ENCODE measurements at regions not wholly inside any gene's neighbourhood (a gene's known extent, or its start where the extent isn't known, plus 50 kb on each side); places are given as distances from the start of the nearest gene placed in this dataset.

- no peak for ATAC-seq
- Mint-ChIP-seq H3K4me3 (no peak overlapping the region), H3K4me1 (no peaks in the 10 kb centered on the region), H3K9me3 (no peaks in the 10 kb centered on the region), H3K36me3 (no peaks in the 10 kb centered on the region), H3K27me3 (no peaks in the 10 kb centered on the region), H3K27ac (no peak overlapping the region)
Measured at GRCh38 chr2:220935789-220936321, 636.2 kb downstream of the EPHA4 start.

- H3K4me1 Mint-ChIP-seq: no peaks in the 10 kb centered on the region
- no peaks in the 10 kb centered on the region for H3K36me3 Mint-ChIP-seq
- no peak overlapping the region for H3K27ac Mint-ChIP-seq
- H3K9me3 Mint-ChIP-seq: no peaks in the 10 kb centered on the region
- no peaks in the 10 kb centered on the region for H3K27me3 Mint-ChIP-seq
- ATAC-seq: no peak
- no peak overlapping the region for H3K4me3 Mint-ChIP-seq
Measured at GRCh38 chr2:220936641-220937197, 635.4 kb downstream of the EPHA4 start.

DNA sequence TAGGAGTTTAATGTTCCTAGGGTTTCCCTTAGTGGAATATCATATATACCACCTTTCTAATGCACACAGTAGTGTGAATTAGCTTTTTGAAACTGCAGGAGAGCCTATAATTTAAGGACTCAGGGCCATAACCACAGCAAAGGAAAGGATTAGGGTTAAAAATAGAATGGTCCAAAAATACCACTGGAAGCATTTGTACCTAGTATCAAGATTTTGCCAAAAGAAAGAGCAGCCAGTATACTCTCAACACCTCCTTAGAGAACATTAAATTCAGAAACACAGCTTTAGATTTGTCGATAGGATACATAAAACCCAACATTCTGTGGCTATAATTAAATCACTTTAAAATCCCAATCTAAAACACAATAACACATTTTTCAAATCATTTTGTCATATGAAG, 634.9 kb downstream of the EPHA4 start:
- H3K27me3 Mint-ChIP-seq: no peaks in the 10 kb centered on the region
- ATAC-seq: no peak
- H3K4me3 Mint-ChIP-seq: no peak overlapping the region
- no peaks in the 10 kb centered on the region for H3K9me3 Mint-ChIP-seq
- no peaks in the 10 kb centered on the region for H3K36me3 Mint-ChIP-seq
- H3K27ac Mint-ChIP-seq: no peak overlapping the region
- no peaks in the 10 kb centered on the region for H3K4me1 Mint-ChIP-seq

GRCh38 chr2:220940646-220941045, 631.5 kb downstream of the EPHA4 start:
- H3K27ac Mint-ChIP-seq: no peak overlapping the region
- no peaks in the 10 kb centered on the region for H3K9me3 Mint-ChIP-seq
- no peak overlapping the region for H3K4me3 Mint-ChIP-seq
- no peak for ATAC-seq
- H3K4me1 Mint-ChIP-seq: no peaks in the 10 kb centered on the region
- H3K36me3 Mint-ChIP-seq: no peaks in the 10 kb centered on the region
- no peaks in the 10 kb centered on the region for H3K27me3 Mint-ChIP-seq

GRCh38 chr2:220941683-220942082, 630.4 kb downstream of the EPHA4 start:
- H3K36me3 Mint-ChIP-seq: no peaks in the 10 kb centered on the region
- no peak overlapping the region for H3K4me3 Mint-ChIP-seq
- H3K4me1 Mint-ChIP-seq: no peaks in the 10 kb centered on the region
- no peaks in the 10 kb centered on the region for H3K27me3 Mint-ChIP-seq
- ATAC-seq: no peak
- H3K27ac Mint-ChIP-seq: no peak overlapping the region
- H3K9me3 Mint-ChIP-seq: no peaks in the 10 kb centered on the region

DNA sequence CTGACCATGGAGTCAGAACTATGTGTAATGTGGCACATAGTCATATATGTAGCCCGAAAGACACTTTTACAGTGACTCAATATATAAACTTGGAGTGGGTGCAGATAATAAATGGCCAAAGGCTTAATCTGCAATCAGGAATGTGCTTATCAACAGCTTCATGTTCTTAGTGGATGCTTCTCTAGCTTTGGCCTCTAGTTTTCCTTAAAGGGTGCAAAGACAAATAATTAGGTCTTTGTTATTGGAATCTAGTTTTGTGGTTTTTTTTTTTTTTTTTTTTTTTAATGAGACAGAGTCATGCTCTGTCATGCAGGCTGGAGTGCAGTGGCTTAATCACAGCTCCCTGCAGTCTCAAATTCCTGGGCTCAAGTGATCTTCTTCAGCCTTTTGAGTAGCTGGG, 625.6 kb downstream of the EPHA4 start:
- Mint-ChIP-seq H3K4me1 (no peaks in the 10 kb centered on the region), H3K36me3 (no peaks in the 10 kb centered on the region), H3K4me3 (no peak overlapping the region), H3K9me3 (no peaks in the 10 kb centered on the region), H3K27ac (no peak overlapping the region), H3K27me3 (no peaks in the 10 kb centered on the region)
- no peak for ATAC-seq

- no peak for ATAC-seq
- H3K36me3 Mint-ChIP-seq: no peaks in the 10 kb centered on the region
- no peak overlapping the region for H3K27ac Mint-ChIP-seq
- H3K27me3 Mint-ChIP-seq: no peaks in the 10 kb centered on the region
- peaks cover 3% of the 10 kb centered on the region for H3K9me3 Mint-ChIP-seq
- no peaks in the 10 kb centered on the region for H3K4me1 Mint-ChIP-seq
- no peak overlapping the region for H3K4me3 Mint-ChIP-seq
Measured at GRCh38 chr2:220948579-220948978, 623.5 kb downstream of the EPHA4 start.

- ATAC-seq: no peak
- H3K4me1 Mint-ChIP-seq: no peaks in the 10 kb centered on the region
- no peak overlapping the region for H3K4me3 Mint-ChIP-seq
Measured at GRCh38 chr2:220949466-220949865, 622.6 kb downstream of the EPHA4 start.

DNA sequence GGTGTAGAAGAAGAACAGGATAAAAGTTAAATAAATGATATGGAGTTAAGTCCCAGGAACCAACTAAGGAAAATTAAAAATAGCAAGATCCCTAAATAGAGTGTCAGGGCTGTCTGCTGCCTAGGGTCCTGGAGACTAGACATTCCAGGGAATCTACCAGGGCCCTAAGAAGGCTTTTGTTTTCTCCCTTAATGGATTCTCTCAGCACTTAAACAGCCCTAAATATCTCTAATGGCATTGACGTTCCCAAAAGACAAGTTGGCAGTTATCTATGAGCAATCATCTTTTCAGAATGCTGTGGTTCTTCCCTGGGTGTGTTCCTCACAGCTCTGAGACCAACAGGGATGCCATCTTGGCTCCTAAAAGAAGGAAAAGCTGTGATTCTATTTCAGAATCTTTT, 616.3 kb downstream of the EPHA4 start:
- ATAC-seq: no peak
- Mint-ChIP-seq H3K4me3 (no peak overlapping the region), H3K27me3 (no peaks in the 10 kb centered on the region), H3K4me1 (no peaks in the 10 kb centered on the region), H3K27ac (no peak overlapping the region), H3K9me3 (peaks cover 3% of the 10 kb centered on the region), H3K36me3 (no peaks in the 10 kb centered on the region)

More at GRCh38 chr2:220949466-220949865, 622.6 kb downstream of the EPHA4 start:
- H3K9me3 Mint-ChIP-seq: peaks cover 3% of the 10 kb centered on the region
- no peak overlapping the region for H3K27ac Mint-ChIP-seq
- no peaks in the 10 kb centered on the region for H3K27me3 Mint-ChIP-seq
- H3K36me3 Mint-ChIP-seq: no peaks in the 10 kb centered on the region

DNA sequence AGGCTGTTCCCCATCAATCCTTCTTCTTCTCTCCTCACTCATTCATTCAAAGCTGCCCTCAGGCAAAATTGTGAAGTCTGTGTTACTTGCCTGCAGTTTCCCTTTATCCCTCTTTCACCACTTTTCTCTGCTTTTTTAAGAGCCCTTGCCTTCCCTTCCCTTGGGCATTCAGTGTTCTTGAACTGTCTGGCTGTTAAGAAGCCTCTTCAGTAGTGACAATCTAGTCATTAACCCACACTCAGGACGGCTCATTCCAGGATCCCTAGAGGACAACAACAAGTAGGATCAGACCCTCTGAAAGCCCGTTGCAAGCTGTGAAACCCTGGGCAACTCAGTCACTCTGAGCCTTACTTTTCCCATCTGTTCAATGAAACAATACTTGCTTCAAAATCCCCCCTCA, 615.7 kb downstream of the EPHA4 start:
- Mint-ChIP-seq H3K36me3 (no peaks in the 10 kb centered on the region), H3K9me3 (peaks cover 3% of the 10 kb centered on the region), H3K4me1 (no peaks in the 10 kb centered on the region), H3K4me3 (no peak overlapping the region), H3K27ac (no peak overlapping the region), H3K27me3 (no peaks in the 10 kb centered on the region)
- no peak for ATAC-seq

DNA sequence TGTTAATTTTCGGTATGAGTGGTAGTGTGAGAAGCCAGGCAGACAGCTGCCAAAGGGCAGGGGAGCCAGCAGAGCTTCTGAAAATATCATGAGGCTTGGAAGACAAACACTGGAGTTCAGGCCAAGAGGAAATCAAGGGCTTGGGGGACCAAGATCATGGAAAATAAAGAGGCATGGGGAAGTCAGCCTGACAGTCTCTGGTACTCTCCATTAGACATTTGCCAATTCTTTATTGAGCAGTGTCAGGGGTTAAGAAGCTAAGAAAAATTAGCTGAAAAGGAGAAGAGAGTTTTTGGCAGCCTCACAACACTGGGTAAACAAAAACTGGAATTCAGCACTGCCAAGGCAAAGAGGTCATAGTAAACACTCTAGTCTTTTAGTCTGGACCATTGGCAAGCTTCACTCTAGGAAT, 612.7 kb downstream of the EPHA4 start:
- Mint-ChIP-seq H3K4me3 (no peak overlapping the region), H3K36me3 (no peaks in the 10 kb centered on the region), H3K4me1 (no peaks in the 10 kb centered on the region), H3K27me3 (no peaks in the 10 kb centered on the region), H3K27ac (no peak overlapping the region), H3K9me3 (no peaks in the 10 kb centered on the region)
- ATAC-seq: no peak

GRCh38 chr2:220961143-220961860, 610.8 kb downstream of the EPHA4 start:
- no peaks in the 10 kb centered on the region for H3K9me3 Mint-ChIP-seq
- no peak overlapping the region for H3K27ac Mint-ChIP-seq
- H3K4me1 Mint-ChIP-seq: no peaks in the 10 kb centered on the region
- H3K36me3 Mint-ChIP-seq: no peaks in the 10 kb centered on the region
- ATAC-seq: no peak
- H3K27me3 Mint-ChIP-seq: no peaks in the 10 kb centered on the region
- H3K4me3 Mint-ChIP-seq: no peak overlapping the region

GRCh38 chr2:220962556-220962955, 609.5 kb downstream of the EPHA4 start:
- no peak overlapping the region for H3K27ac Mint-ChIP-seq
- no peaks in the 10 kb centered on the region for H3K36me3 Mint-ChIP-seq

GRCh38 chr2:220963076-220963475, 609.0 kb downstream of the EPHA4 start:
- Mint-ChIP-seq H3K4me1 (no peaks in the 10 kb centered on the region), H3K9me3 (no peaks in the 10 kb centered on the region), H3K27ac (no peak overlapping the region), H3K36me3 (no peaks in the 10 kb centered on the region), H3K4me3 (no peak overlapping the region), H3K27me3 (no peaks in the 10 kb centered on the region)
- ATAC-seq: no peak

More at GRCh38 chr2:220962556-220962955, 609.5 kb downstream of the EPHA4 start:
- Mint-ChIP-seq H3K27me3 (no peaks in the 10 kb centered on the region), H3K9me3 (no peaks in the 10 kb centered on the region), H3K4me3 (no peak overlapping the region), H3K4me1 (no peaks in the 10 kb centered on the region)
- ATAC-seq: no peak

DNA sequence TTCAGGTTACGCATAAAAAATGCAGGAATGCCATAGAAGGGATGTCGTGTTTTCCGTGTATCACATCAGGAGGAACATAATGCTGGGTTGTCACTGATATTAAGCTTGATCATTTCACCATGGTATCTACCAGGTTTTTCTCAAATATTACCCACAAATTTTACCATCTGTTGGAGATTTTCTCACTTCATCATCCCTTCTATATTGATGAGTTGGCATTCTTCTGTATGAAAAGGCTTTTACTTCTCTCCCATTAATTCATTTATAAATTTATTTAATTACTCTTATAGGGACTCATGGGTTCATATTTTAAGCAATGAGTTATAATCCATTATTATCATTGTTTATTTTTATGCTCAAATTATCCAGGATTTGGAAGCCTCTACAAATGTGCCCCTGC, 608.2 kb downstream of the EPHA4 start:
- H3K4me3 Mint-ChIP-seq: no peak overlapping the region
- ATAC-seq: no peak

GRCh38 chr2:220966636-220967035, 605.5 kb downstream of the EPHA4 start:
- H3K9me3 Mint-ChIP-seq: no peaks in the 10 kb centered on the region
- no peak overlapping the region for H3K4me3 Mint-ChIP-seq
- no peaks in the 10 kb centered on the region for H3K4me1 Mint-ChIP-seq
- ATAC-seq: no peak
- H3K27ac Mint-ChIP-seq: no peak overlapping the region
- H3K27me3 Mint-ChIP-seq: no peaks in the 10 kb centered on the region
- no peaks in the 10 kb centered on the region for H3K36me3 Mint-ChIP-seq

More for the DNA sequence above, 608.2 kb downstream of the EPHA4 start:
- Mint-ChIP-seq H3K36me3 (no peaks in the 10 kb centered on the region), H3K4me1 (no peaks in the 10 kb centered on the region), H3K27ac (no peak overlapping the region), H3K9me3 (no peaks in the 10 kb centered on the region), H3K27me3 (no peaks in the 10 kb centered on the region)

All from stimulated activated memory B cell treated with anti-CD40 and anti-IgM and Interleukin-4, amounts not matched to agents 10 μg/mL and 1 μg/mL and 100 μg/mL, for 72 hours (primary cell).